HG03280 (cell line): ENCODE measurements at regions not wholly inside any gene's neighbourhood (a gene's known extent, or its start where the extent isn't known, plus 50 kb on each side); places are given as distances from the start of the nearest gene placed in this dataset.
"Not testable (repeated sequence)": the region's sequence is repeated elsewhere in the genome, so short reads cannot be mapped to it uniquely, and the experiment has no call there.

Experiments used
- ATAC-seq: cut with Tn5 transposase; IDR thresholded peaks from one replicate; pipeline ENCODE4 v1.9.1; 2021; ENCODE audit warnings: mild to moderate bottlenecking, moderate library complexity; ENCODE audit not compliant: unreplicated experiment

GRCh38 chr2:237240252-237240651 lies 154.6 kb downstream of the COPS8 start:
- no peak for ATAC-seq

GRCh38 chr2:237240868-237241267 lies 155.2 kb downstream of the COPS8 start:
- ATAC-seq: not testable (repeated sequence)

DNA sequence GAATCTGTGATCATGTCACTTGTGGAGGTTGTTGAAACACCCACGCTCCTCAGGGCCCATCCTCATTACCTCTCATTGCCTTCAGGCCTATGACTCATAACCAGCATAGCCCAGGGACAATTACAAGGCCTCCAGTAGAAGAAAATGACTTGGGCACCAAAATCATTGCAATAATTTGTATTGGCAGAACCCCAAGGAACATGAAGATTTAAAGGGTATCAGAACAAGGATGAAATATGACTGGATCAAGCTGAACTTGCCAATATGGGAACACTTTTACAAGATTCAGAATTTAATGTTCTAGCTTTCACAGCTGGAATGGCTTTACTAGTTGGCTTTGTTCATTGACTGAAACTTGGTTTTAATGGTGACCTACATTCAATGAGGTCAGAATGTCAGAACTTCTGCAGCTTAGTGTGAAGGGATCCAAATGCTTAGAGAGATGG lies 156.4 kb downstream of the COPS8 start:
- no peak for ATAC-seq

- ATAC-seq: no peak
Measured at GRCh38 chr2:237243487-237243886, 157.8 kb downstream of the COPS8 start.

- no peak for ATAC-seq
Measured at GRCh38 chr2:237244178-237244577, 158.5 kb downstream of the COPS8 start.

- ATAC-seq: no peak
Measured at GRCh38 chr2:237244976-237245646, 159.4 kb downstream of the COPS8 start.

DNA sequence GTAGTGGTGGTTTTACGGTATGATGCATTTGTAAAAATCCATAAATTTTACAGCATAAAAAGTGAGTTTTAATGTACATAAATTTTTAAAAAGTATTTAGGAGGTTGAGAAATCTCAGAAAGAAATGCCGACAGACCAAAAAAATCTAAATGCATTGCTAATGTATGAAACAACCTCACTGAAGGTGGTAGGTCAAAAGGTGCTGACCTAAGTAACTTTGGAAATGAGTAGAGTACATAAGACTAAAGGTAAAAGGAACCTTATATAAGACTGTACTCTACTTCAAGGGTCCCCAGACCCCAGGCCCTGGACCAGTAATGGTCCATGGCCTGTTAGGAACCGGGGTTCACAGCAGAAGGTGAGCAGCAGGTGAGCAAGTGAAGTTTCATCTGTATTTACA lies 163.4 kb downstream of the COL6A3 start:
- no peak for ATAC-seq

DNA sequence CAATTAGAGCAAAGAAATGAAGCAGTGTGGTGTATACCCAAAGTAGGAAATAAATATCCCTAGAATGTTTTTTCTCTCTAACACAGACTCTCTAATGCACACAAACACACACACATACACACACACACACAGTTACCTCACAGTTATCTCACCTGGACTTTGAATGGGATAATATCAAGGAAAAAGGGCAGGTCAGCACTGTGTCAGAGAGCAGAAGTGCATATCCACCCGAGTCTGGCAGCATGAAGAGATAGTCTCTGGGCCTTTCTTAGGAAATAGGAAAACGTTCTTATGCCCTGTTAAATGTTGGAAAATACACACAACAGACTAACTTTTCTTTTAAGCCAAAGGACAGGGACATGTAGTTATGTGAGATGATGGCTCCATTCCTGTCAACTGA lies 162.0 kb downstream of the COL6A3 start:
- no peak for ATAC-seq

DNA sequence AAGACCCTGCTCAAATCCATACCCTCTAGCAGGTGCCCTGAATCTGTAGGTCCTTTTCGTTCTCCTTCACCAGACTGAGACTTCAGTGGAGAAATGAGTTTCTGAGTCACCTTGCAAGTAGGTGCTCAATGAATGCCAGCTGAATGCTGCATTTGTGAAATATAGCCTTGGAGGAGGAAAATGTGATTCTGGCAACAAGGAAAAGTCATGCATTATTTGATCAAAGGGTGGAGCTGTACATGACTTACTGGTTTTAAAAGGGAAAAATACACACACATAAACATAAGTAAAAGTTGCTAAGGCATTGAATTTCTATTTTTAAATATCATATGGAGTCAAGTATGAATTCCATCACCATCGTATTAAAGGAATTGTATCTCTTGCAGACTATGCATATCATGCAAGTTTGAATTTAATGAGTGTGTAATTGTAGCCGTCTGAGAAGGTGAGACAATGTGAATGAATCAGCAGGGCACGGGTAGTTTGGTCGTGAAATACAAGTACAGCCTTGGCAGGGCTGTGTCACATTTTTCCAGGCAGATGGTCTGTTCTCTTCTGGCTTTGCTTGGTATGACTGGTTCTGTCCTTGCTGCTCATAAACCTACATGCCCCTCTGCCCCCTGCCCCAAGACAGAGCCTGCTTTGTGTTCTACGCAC lies 160.8 kb downstream of the COL6A3 start:
- ATAC-seq: no peak

DNA sequence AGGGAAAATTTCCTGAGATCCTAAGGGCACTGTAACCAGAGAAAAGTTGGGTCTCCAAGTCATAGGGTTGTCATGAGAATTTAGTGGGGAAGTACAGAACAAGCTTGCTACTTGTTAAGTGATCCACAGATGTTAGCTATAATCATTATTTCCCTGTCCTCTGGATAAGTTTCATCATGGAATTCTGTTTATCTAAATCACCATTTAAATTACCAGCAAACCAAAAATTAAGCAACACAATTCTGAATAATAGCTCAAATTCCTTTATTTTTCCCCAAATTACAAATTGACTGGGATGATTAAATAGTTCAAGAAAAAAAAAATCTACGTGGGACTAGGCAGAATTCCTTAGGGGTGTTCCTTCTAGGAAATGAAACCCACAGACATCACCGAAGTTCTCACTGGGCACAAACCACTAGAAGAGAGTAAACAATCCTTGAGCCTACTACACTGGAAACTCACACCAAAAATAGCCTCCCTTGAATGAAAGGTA lies 159.5 kb downstream of the COL6A3 start:
- no peak for ATAC-seq

- no peak for ATAC-seq
Measured at GRCh38 chr2:237254911-237255578, 158.9 kb downstream of the COL6A3 start.

DNA sequence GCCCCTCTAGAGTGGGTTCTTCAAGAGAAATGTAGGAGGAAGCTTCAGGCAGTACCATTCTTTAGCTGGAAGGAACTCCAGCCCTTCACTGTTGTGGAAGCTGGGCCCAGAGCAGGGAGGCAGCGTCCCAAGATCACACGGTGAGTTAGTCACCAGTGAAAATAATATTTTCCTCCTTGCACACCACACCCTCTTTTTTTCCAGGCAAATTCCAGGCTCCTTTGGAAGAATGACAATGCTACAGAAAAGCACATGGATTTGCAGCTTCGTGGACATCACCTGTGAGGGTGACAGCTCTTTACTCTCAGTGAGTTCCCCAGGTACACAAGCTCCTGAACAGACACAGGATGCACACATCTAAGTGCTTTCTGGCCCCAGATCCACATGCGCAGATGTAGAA lies 157.1 kb downstream of the COL6A3 start:
- ATAC-seq: no peak

DNA sequence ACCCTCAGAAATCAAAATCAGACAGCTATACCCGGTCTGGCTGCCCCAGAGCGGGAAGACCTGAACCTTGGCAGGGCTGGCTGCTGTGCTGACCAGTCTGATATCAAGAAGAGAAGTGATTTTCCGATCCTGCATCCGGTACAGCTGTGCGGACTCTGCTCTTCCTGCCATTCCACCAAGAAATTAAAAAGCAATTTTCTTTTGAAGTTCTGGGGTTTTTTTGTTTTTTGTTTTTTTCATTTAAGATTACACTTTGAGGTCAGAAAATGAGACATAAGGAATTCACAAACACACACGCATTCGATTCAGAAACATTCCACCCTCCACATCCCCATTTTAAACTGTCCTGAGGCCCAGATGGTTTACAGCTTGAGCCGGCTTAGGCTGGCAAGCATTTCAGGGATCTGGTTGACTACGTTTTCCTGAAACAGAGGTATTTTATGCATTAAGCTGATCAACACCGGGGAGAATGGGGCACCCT lies 156.5 kb downstream of the COL6A3 start:
- no peak for ATAC-seq

- no peak for ATAC-seq
Measured at GRCh38 chr2:237258116-237258515, 155.8 kb downstream of the COL6A3 start.

GRCh38 chr2:237258615-237259014 lies 155.3 kb downstream of the COL6A3 start:
- no peak for ATAC-seq

GRCh38 chr2:237259201-237259600 lies 154.8 kb downstream of the COL6A3 start:
- no peak for ATAC-seq

- ATAC-seq: no peak
Measured at GRCh38 chr2:237260039-237260620, 153.8 kb downstream of the COL6A3 start.

DNA sequence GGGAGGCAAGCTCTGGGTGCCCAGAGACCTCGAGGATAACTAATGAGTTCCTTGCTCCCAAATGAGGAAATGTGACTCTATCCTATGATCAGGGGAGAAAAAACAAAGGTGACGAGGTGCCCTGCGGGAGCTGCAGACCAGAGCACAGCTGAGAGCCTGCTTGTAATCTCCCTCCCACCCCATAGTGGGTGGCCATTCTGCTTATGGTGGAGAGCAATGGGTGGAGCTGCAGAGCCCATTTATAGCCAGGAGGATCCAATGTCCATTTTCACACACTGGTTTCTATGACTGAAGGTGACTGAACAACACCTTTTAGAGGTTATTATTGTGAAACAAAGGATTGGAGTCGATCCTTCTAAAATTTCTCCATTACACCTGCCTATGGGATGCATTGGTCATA lies 153.3 kb downstream of the COL6A3 start:
- ATAC-seq: no peak

- no peak for ATAC-seq
Measured at GRCh38 chr2:237261327-237261726, 152.6 kb downstream of the COL6A3 start.

DNA sequence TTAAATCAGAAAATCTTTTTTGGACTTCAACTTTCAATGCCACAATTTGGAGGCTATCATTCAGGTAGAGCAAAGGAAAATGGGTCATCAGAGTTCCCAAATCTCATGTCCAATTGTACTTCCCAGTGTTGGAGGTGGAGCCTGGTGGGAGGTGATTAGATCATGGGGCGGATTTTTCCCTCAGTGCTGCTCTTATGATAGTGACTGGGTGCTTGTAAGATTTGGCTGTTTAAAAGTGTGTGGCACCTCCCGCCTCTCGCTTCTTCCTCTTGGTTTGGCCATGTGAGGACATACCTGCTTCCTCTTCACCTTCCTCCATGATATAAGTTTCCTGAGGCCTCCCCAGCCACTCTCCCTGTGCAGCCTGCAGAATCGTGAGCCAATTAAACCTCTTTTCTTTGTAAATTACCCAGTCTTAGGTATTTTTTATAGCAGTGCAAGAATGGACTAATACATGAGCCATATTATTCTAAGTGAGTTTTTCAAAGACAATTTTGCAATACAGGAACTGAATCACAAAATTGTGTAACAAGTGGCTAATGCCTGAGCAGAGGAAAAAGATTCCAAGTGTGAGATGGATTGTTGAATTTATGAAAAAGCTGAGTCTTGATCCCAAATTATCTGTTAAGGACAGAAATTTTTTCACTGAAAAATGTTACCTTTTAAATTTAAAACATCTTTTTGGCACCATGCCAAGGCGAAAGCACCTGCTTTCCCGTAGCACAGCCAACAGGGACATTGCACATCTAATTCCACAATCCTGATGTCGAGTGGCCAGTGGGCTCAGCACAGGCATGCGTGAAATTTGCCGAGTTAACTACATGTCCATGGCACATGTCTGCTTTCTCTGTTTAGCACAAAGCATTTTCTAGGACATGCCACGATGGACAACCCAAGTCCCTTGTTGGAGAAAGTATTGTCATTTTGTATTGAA lies 150.9 kb downstream of the COL6A3 start:
- no peak for ATAC-seq
